Suprapubic skin (tissue), 4 donors: ENCODE measurements at regions not wholly inside any gene's neighbourhood (a gene's known extent, or its start where the extent isn't known, plus 50 kb on each side); places are given as distances from the start of the nearest gene placed in this dataset.

Source experiments
- DNase-seq, 2 donors: peaks; one replicate each; pipeline ENCODE4 v3.0.0-alpha.2; 2019; ENCODE audit warnings: low spot score in 2 of 2
- H3K27ac ChIP-seq: fragments of 200-600 bp; sonication (generic); one replicate; pipeline ENCODE4 v1.5.1; 2019
- H3K27me3 ChIP-seq: fragments of 200-600 bp; sonication (generic); one replicate; pipeline ENCODE4 v1.5.1; 2019
- H3K36me3 ChIP-seq: fragments of 200-600 bp; sonication (generic); one replicate; pipeline ENCODE4 v1.5.1; 2019
- H3K4me1 ChIP-seq: fragments of 200-600 bp; sonication (generic); one replicate; pipeline ENCODE4 v1.5.1; 2019
- H3K4me3 ChIP-seq: fragments of 200-600 bp; sonication (generic); one replicate; pipeline ENCODE4 v1.5.1; 2019; ENCODE audit warnings: mild to moderate bottlenecking
- H3K9me3 ChIP-seq: fragments of 200-600 bp; sonication (generic); one replicate; pipeline ENCODE4 v1.5.1; 2019
- CTCF ChIP-seq, 2 donors: fragments of 200-600 bp in 1 of 2; fragments of 450-650 bp in 1 of 2; sonication (generic) in 1 of 2; IDR thresholded peaks; one replicate each; pipeline ENCODE4 v1.5.1; 2016 to 2019; ENCODE audit warnings: antibody characterized with exemption in 2 of 2, mild to moderate bottlenecking in 1 of 2, moderate library complexity in 1 of 2
- EP300 ChIP-seq: sonication (generic); formaldehyde crosslinking; IDR thresholded peaks from one replicate; pipeline ENCODE4 v1.6.1; 2017; ENCODE audit warnings: antibody characterized with exemption
- POLR2A ChIP-seq, 2 donors: fragments of 450-650 bp; IDR thresholded peaks; one replicate each; pipeline ENCODE4 v1.6.1; 2017; ENCODE audit warnings: antibody characterized with exemption in 2 of 2, mild to moderate bottlenecking in 2 of 2, moderate library complexity in 2 of 2
- POLR2AphosphoS5 ChIP-seq, 3 donors: sonication (generic); formaldehyde crosslinking; IDR thresholded peaks; one replicate each; pipeline ENCODE4 v1.6.1; 2017; ENCODE audit warnings: antibody characterized with exemption in 3 of 3
- WGBS: methylation state at CpG from one replicate; pipeline ENCODE4 v1.1.5; 2018; 5-methylcytosine and 5-hydroxymethylcytosine counted together

DNA sequence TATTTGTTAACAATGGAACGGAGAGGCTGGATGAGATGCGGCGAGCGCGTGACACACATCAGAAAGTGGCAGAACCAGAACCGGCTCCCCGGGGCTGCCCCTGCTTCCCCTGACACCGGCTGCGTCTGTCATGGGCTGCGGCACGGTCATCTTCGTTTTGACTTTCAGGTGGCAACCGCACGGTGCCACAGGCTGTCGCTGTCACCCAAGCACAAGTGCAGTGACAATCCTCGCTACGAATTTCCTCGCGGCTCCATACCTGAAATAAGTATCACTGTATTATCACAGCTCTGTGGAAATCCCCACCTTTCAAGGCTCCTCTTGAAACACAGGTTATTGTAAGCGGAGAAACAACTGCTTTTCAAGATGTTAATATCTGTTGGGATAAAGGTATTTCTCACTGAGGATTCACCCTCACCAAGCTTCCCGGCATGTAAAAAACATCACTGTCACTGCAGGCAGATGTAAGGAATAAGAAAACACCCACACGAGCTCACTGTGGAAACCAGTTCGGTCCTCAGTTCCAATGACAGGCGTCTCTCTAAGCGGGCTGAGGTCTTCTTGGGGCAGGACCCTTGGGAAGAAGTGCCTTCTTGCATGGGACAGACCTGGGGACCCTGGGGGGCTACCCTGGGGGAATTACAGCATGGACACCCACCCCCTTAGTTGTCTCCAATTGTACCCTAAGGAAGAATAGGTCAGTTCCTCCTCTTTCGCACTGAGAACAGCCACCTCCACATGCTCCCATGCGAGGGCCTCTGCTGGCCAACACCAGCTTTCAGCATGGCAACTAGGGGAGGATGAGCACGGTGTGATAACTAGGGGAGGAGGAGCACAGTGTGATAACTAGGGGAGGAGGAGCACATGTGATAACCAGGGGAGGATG is 86.3 kb downstream of the DACT2 start:
- no peak for DNase-seq
- Histone ChIP-seq H3K27me3 (peaks cover 14% of the 10 kb centered on the region), H3K27ac (no peak overlapping the region), H3K4me3 (no peak overlapping the region), H3K36me3 (no peaks in the 10 kb centered on the region), H3K9me3 (no peaks in the 10 kb centered on the region), H3K4me1 (peaks cover 5% of the 10 kb centered on the region)
- TF ChIP-seq POLR2A (IDR thresholded peaks at IDR 0.05) (no peak), CTCF (IDR thresholded peaks at IDR 0.05) (no peak), POLR2AphosphoS5 (IDR thresholded peaks at IDR 0.05) (no peak), EP300 (no peak)
- 55% methylated on average over 26 of the region's 28 CpGs for WGBS

- Histone ChIP-seq H3K9me3 (no peaks in the 10 kb centered on the region), H3K27me3 (peaks cover 14% of the 10 kb centered on the region), H3K4me1 (no peaks in the 10 kb centered on the region), H3K36me3 (no peaks in the 10 kb centered on the region), H3K4me3 (no peak overlapping the region), H3K27ac (no peak overlapping the region)
- no peak for DNase-seq
- TF ChIP-seq POLR2AphosphoS5 (IDR thresholded peaks at IDR 0.05): no peak
- WGBS: 64% methylated on average over 11 of the region's 11 CpGs
Measured at GRCh38 chr6:168232528-168232927, 87.0 kb downstream of the DACT2 start.

DNA sequence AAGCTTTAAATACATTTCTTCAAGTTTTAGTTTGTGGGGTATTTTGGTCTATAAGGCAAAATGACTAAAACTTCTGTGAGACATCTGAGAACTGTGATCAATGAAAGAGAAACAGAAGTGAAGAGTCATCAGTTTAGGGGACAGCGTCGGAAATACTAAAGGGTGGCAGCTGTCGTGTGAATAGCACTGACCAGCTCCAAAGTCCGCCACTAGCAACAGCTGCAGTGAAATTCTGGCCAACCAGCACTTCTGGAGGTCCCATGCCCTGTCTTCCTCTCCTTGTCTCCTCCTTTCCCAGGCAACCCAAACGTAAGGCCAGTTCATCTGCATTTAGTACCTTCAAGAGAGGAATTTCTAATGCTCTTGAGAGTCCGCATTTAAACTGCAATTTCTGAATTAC is 87.5 kb downstream of the DACT2 start:
- H3K27ac ChIP-seq: no peak overlapping the region
- TF ChIP-seq CTCF (IDR thresholded peaks at IDR 0.05) (no peak), POLR2AphosphoS5 (IDR thresholded peaks at IDR 0.05) (no peak), EP300 (no peak), POLR2A (IDR thresholded peaks at IDR 0.05) (no peak)
- WGBS: 57% methylated on average over 6 of the region's 6 CpGs
- no peaks in the 10 kb centered on the region for H3K9me3 ChIP-seq
- peaks cover 14% of the 10 kb centered on the region for H3K27me3 ChIP-seq
- peaks cover 3% of the 10 kb centered on the region for H3K4me1 ChIP-seq
- no peak overlapping the region for H3K4me3 ChIP-seq
- no peak for DNase-seq
- no peaks in the 10 kb centered on the region for H3K36me3 ChIP-seq

GRCh38 chr6:168231393-168231957 is 88.1 kb downstream of the DACT2 start:
- no peak overlapping the region for H3K27ac ChIP-seq
- no peak overlapping the region for H3K4me3 ChIP-seq
- no peaks in the 10 kb centered on the region for H3K9me3 ChIP-seq
- 67% methylated on average over 8 of the region's 8 CpGs for WGBS
- H3K4me1 ChIP-seq: peaks cover 9% of the 10 kb centered on the region
- DNase-seq: no peak
- no peaks in the 10 kb centered on the region for H3K36me3 ChIP-seq
- TF ChIP-seq POLR2AphosphoS5 (IDR thresholded peaks at IDR 0.05): no peak
- no peak for TF ChIP-seq POLR2A (IDR thresholded peaks at IDR 0.05)
- TF ChIP-seq EP300: no peak
- no peak for TF ChIP-seq CTCF (IDR thresholded peaks at IDR 0.05)
- peaks cover 14% of the 10 kb centered on the region for H3K27me3 ChIP-seq

DNA sequence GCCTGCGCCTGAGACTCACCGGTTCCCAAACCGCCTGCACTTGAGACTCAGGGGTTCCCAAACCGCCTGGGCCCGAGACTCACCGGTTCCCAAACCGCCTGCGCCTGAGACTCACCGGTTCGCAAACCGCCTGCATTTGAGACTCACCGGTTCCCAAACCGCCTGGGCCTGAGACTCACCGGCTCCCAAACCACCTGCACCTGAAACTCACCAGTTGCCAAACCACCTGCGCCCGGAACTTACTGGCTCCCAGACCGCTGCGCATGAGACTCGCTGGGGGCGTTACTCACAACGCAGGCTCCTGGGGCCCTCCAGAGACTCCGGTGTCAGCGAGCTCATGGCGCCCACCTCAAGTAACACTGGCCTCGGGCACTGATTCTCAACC is 90.2 kb downstream of the DACT2 start:
- H3K4me1 ChIP-seq: peaks cover 25% of the 10 kb centered on the region
- WGBS: 96% methylated on average over 24 of the region's 25 CpGs
- peaks cover 14% of the 10 kb centered on the region for H3K27me3 ChIP-seq
- no peaks in the 10 kb centered on the region for H3K9me3 ChIP-seq
- TF ChIP-seq CTCF (IDR thresholded peaks at IDR 0.05) (no peak), EP300 (no peak), POLR2A (IDR thresholded peaks at IDR 0.05) (no peak), POLR2AphosphoS5 (IDR thresholded peaks at IDR 0.05) (no peak)
- DNase-seq: no peak
- no peak overlapping the region for H3K4me3 ChIP-seq
- H3K36me3 ChIP-seq: no peaks in the 10 kb centered on the region
- no peak overlapping the region for H3K27ac ChIP-seq
